ENCODE measurements at regions not wholly inside any gene's neighbourhood (a gene's known extent, or its start where the extent isn't known, plus 50 kb on each side); places are given as distances from the start of the nearest gene placed in this dataset.
"Not testable (repeated sequence)": the region's sequence is repeated elsewhere in the genome, so short reads cannot be mapped to it uniquely, and the experiment has no call there.

- ChIA-PET POLR2A (no interaction called here), CTCF (no interaction called here)
- H3K4me1 ChIP-seq (ENCODE audit: control insufficient read depth, insufficient read depth, low read length): no peaks in the 10 kb centered on the region
- H3K36me3 ChIP-seq (ENCODE audit: control insufficient read depth in 2 of 2, insufficient read depth in 1 of 2, low read length in 2 of 2): no peaks in the 10 kb centered on the region
- TF ChIP-seq HOXA7 (CRISPR knock-in tag; IDR thresholded peaks at IDR 0.05; ENCODE audit: borderline replicate concordance): no peak
- TF ChIP-seq ZSCAN18 (tag by site-specific recombination; IDR thresholded peaks at IDR 0.05): no peak
- TF ChIP-seq PRDM1 (tag by site-specific recombination; IDR thresholded peaks at IDR 0.05): no peak
- no peak for TF ChIP-seq ZNF560 (tag by site-specific recombination; IDR thresholded peaks at IDR 0.05; ENCODE audit: borderline replicate concordance)
- no peak for TF ChIP-seq ZFHX2 (tag by site-specific recombination; conservative IDR thresholded peaks at IDR 0.05)
- no peak for TF ChIP-seq GLI2 (tag by site-specific recombination; IDR thresholded peaks at IDR 0.05; ENCODE audit: borderline replicate concordance, low read depth)
- TF ChIP-seq ZNF639 (tag by site-specific recombination; IDR thresholded peaks at IDR 0.05): no peak
- no peak for TF ChIP-seq ZNF404 (tag by site-specific recombination; IDR thresholded peaks at IDR 0.05)
- no peak for TF ChIP-seq ZNF221 (tag by site-specific recombination; IDR thresholded peaks at IDR 0.05; ENCODE audit: borderline replicate concordance)
- TF ChIP-seq ZSCAN23 (tag by site-specific recombination; IDR thresholded peaks at IDR 0.05): no peak
- no peak for TF ChIP-seq RBAK (tag by site-specific recombination; IDR thresholded peaks at IDR 0.05)
- H3K9me3 ChIP-seq (ENCODE audit: control insufficient read depth, insufficient read depth, low read depth, low read length): no peaks in the 10 kb centered on the region
- H3K4me3 ChIP-seq (ENCODE audit: low read depth, low read length): no peak overlapping the region
- H3K27ac ChIP-seq (ENCODE audit: extremely low read depth, low read depth, low read length): no peak overlapping the region
Observed at GRCh38 chr2:13822365-13822764, 810.2 kb upstream of the LRATD1 start.

- Histone ChIP-seq H3K36me3 (ENCODE audit: control insufficient read depth in 2 of 2, insufficient read depth in 1 of 2, low read length in 2 of 2) (no peaks in the 10 kb centered on the region), H3K4me3 (ENCODE audit: low read depth, low read length) (no peak overlapping the region), H3K9me3 (ENCODE audit: control insufficient read depth, insufficient read depth, low read depth, low read length) (no peaks in the 10 kb centered on the region), H3K27ac (ENCODE audit: extremely low read depth, low read depth, low read length) (no peak overlapping the region), H3K4me1 (ENCODE audit: control insufficient read depth, insufficient read depth, low read length) (no peaks in the 10 kb centered on the region)
- TF ChIP-seq ZNF302 (tag by site-specific recombination; IDR thresholded peaks at IDR 0.05; ENCODE audit: low read depth) (no peak), ZNF768 (tag by site-specific recombination; IDR thresholded peaks at IDR 0.05) (no peak), ZNF639 (tag by site-specific recombination; IDR thresholded peaks at IDR 0.05) (no peak), MYNN (tag by site-specific recombination; IDR thresholded peaks at IDR 0.05; ENCODE audit: borderline replicate concordance) (no peak), ZNF670 (tag by site-specific recombination; IDR thresholded peaks at IDR 0.05; ENCODE audit: low read depth) (no peak)
- CTCF ChIA-PET: no interaction called here
- POLR2A ChIA-PET: no interaction called here
Observed at GRCh38 chr2:13826314-13826853, 806.1 kb upstream of the LRATD1 start.

- ChIA-PET POLR2A (no interaction called here), CTCF (no interaction called here)
- no peak for TF ChIP-seq ZNF174 (tag by site-specific recombination; IDR thresholded peaks at IDR 0.05)
- no peaks in the 10 kb centered on the region for H3K36me3 ChIP-seq (ENCODE audit: control insufficient read depth in 2 of 2, insufficient read depth in 1 of 2, low read length in 2 of 2)
- H3K9me3 ChIP-seq (ENCODE audit: control insufficient read depth, insufficient read depth, low read depth, low read length): no peaks in the 10 kb centered on the region
- H3K4me1 ChIP-seq (ENCODE audit: control insufficient read depth, insufficient read depth, low read length): no peaks in the 10 kb centered on the region
- no peak overlapping the region for H3K4me3 ChIP-seq (ENCODE audit: low read depth, low read length)
- H3K27ac ChIP-seq (ENCODE audit: extremely low read depth, low read depth, low read length): no peak overlapping the region
Observed at GRCh38 chr2:13858626-13859025, 773.9 kb upstream of the LRATD1 start.

GRCh38 chr2:13868275-13868674, 764.2 kb upstream of the LRATD1 start:
- H3K27ac ChIP-seq (ENCODE audit: extremely low read depth, low read depth, low read length); CTCF ChIA-PET; H3K36me3 ChIP-seq (ENCODE audit: control insufficient read depth in 2 of 2, insufficient read depth in 1 of 2, low read length in 2 of 2); H3K9me3 ChIP-seq (ENCODE audit: control insufficient read depth, insufficient read depth, low read depth, low read length); POLR2A ChIA-PET; H3K4me1 ChIP-seq (ENCODE audit: control insufficient read depth, insufficient read depth, low read length); H3K4me3 ChIP-seq (ENCODE audit: low read depth, low read length): not testable (repeated sequence)
